Neural cell (in vitro differentiated cells): ENCODE measurements at regions not wholly inside any gene's neighbourhood (a gene's known extent, or its start where the extent isn't known, plus 50 kb on each side); places are given as distances from the start of the nearest gene placed in this dataset.
"Not testable (repeated sequence)": the region's sequence is repeated elsewhere in the genome, so short reads cannot be mapped to it uniquely, and the experiment has no call there.

Experiments
- H2AFZ ChIP-seq: fragments of 200-600, 300-800 bp; sonication (generic), shearing (Covaris generic); 2 replicates; pipeline ENCODE4 v1.6.0; 2014; ENCODE audit warnings: low read depth, mild to moderate bottlenecking, antibody characterized with exemption, low read length, moderate library complexity
- H3F3A ChIP-seq: fragments of 200-600 bp; shearing (Covaris generic); 2 replicates; pipeline ENCODE4 v1.6.1; 2016; ENCODE audit warnings: mild to moderate bottlenecking, moderate library complexity, mixed read lengths, antibody characterized with exemption, low read length; ENCODE audit not compliant: insufficient read depth, poor library complexity, severe bottlenecking
- H3K27ac ChIP-seq: fragments of 200-600, 300-800 bp; sonication (generic), shearing (Covaris generic); 2 replicates; pipeline ENCODE4 v1.5.1; 2014; ENCODE audit warnings: mild to moderate bottlenecking, low read length, moderate library complexity
- H3K27me3 ChIP-seq: fragments of 300-800, 200-600 bp; sonication (generic), shearing (Covaris generic); 2 replicates; pipeline ENCODE4 v1.6.0; 2014; ENCODE audit warnings: mild to moderate bottlenecking, low read depth, low read length, moderate library complexity; ENCODE audit not compliant: insufficient read depth
- H3K36me3 ChIP-seq: fragments of 300-800, 200-600 bp; sonication (generic), shearing (Covaris generic); 2 replicates; pipeline ENCODE4 v1.5.1; 2014; ENCODE audit warnings: mild to moderate bottlenecking, antibody characterized with exemption, low read length, moderate library complexity; ENCODE audit not compliant: insufficient read depth
- H3K4me2 ChIP-seq: fragments of 300-800, 200-600 bp; sonication (generic), shearing (Covaris generic); 2 replicates; pipeline ENCODE4 v1.6.0; 2014; ENCODE audit warnings: mild to moderate bottlenecking, low read length
- H3K4me3 ChIP-seq: fragments of 300-800, 200-600 bp; sonication (generic), shearing (Covaris generic); 2 replicates; pipeline ENCODE4 v1.5.1; 2014; ENCODE audit warnings: mild to moderate bottlenecking, low read length, moderate library complexity
- H3K79me2 ChIP-seq: fragments of 200-600 bp; shearing (Covaris generic); replicated peaks from 2 replicates; pipeline ENCODE4 v1.6.0; 2014; ENCODE audit warnings: mild to moderate bottlenecking, low read length, moderate library complexity; ENCODE audit not compliant: insufficient read depth
- H3K9ac ChIP-seq: fragments of 300-800, 200-600 bp; sonication (generic), shearing (Covaris generic); 2 replicates; pipeline ENCODE4 v1.6.1; 2016; ENCODE audit warnings: mild to moderate bottlenecking, low read length, mixed read lengths
- H3K9me2 ChIP-seq: fragments of 200-600 bp; shearing (Covaris generic); 2 replicates; pipeline ENCODE4 v1.6.1; 2016; ENCODE audit warnings: mild to moderate bottlenecking, low read length, mixed read lengths; ENCODE audit not compliant: insufficient read depth
- H3K9me3 ChIP-seq: fragments of 200-600, 300-800 bp; sonication (generic), shearing (Covaris generic); 2 replicates; pipeline ENCODE4 v1.6.1; 2016; ENCODE audit warnings: mild to moderate bottlenecking, mixed run types, low read length, moderate library complexity, mixed read lengths
- H4K20me1 ChIP-seq: fragments of 200-600 bp; shearing (Covaris generic); 2 replicates; pipeline ENCODE4 v1.6.1; 2016; ENCODE audit warnings: mild to moderate bottlenecking, mixed run types; ENCODE audit not compliant: insufficient read depth
- EP300 ChIP-seq: fragments of 450-650 bp; conservative IDR thresholded peaks from 2 replicates; pipeline ENCODE4 v1.6.1; 2014; ENCODE audit warnings: antibody characterized with exemption, mild to moderate bottlenecking, moderate library complexity; ENCODE audit not compliant: poor library complexity, severe bottlenecking
- EZH2 ChIP-seq: fragments of 200-600, 300-800 bp; shearing (Covaris generic), sonication (generic); IDR thresholded peaks from 2 replicates; pipeline ENCODE4 v1.6.1; 2014; ENCODE audit warnings: antibody characterized with exemption, low read length, borderline replicate concordance, mild to moderate bottlenecking; ENCODE audit not compliant: insufficient read depth, poor library complexity, severe bottlenecking
- MXI1 ChIP-seq: fragments of 450-650 bp; conservative IDR thresholded peaks from 2 replicates; pipeline ENCODE4 v1.6.1; 2014; ENCODE audit warnings: antibody characterized with exemption, mild to moderate bottlenecking; ENCODE audit not compliant: poor library complexity, severe bottlenecking
- POLR2AphosphoS5 ChIP-seq: IDR thresholded peaks from 2 replicates; pipeline ENCODE4 v1.6.1; 2012
- RAD21 ChIP-seq: fragments of 450-650 bp; conservative IDR thresholded peaks from 2 replicates; pipeline ENCODE4 v1.6.1; 2014; ENCODE audit warnings: antibody characterized with exemption, mild to moderate bottlenecking, moderate library complexity
- SMC3 ChIP-seq: fragments of 450-650 bp; conservative IDR thresholded peaks from 2 replicates; pipeline ENCODE4 v1.6.1; 2014; ENCODE audit warnings: antibody characterized with exemption, mild to moderate bottlenecking, moderate library complexity; ENCODE audit not compliant: poor library complexity
- TAF1 ChIP-seq: IDR thresholded peaks from 2 replicates; pipeline ENCODE4 v1.6.1; 2012; ENCODE audit warnings: low read depth
- TF ChIP-seq, protein P1 (sequence below): IDR thresholded peaks from 2 replicates; pipeline ENCODE4 v1.6.1; 2012; ENCODE audit warnings: borderline replicate concordance
- TF ChIP-seq, protein P2 (sequence below): fragments of 450-650 bp; IDR thresholded peaks from 2 replicates; pipeline ENCODE4 v1.5.1; 2014; ENCODE audit warnings: antibody characterized with exemption, mild to moderate bottlenecking, moderate library complexity; ENCODE audit not compliant: poor library complexity, severe bottlenecking

DNA sequence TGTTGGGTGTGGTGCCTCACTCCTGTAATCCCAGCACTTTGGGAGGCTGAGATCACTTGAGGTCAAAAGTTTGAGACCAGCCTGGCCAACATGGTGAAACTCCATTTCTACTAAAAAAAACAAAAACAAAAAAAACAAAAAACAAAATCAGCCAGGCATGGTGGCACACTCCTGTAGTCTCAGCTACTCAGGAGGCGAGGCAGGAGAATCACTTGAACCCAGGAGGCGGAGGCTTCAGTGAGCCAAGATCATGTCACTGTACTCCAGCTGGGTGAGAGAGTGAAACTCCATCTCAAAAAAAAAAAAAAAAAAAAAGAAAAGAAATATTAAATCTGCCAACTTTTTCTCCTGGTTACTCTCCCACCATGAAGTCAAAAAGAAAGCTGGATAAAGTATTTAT, 107.5 kb upstream of the SYNCRIP start:
- H4K20me1 ChIP-seq = not testable (repeated sequence)

DNA sequence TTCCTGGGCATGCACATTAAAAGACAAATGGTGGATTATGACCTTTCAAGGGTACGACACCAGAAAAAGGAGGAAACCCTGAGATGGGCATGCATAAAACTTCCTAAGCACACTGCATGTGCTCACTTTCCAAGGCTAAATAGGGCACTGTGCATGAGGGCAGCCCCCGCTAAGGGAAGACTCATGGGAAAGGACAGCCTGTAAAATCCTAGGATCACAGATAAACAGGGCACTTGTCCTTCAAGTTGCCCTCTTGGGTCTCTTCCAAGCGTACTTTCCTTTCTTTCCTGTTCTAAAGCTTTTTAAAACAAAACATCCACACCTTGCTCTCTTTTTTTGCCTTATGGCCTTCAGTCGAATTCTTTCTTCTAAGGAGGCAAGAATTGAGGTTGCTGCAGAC, 106.5 kb upstream of the SYNCRIP start:
- H2AFZ ChIP-seq = no peak overlapping the region
- H3K9me3 ChIP-seq = no peaks in the 10 kb centered on the region
- H3K4me3 ChIP-seq = no peak overlapping the region
- H3K27me3 ChIP-seq = no peaks in the 10 kb centered on the region
- H3K4me2 ChIP-seq = no peak overlapping the region
- no peak for TF ChIP-seq MXI1
- no peak for TF ChIP-seq EP300
- no peak for TF ChIP-seq RAD21
- TF ChIP-seq, protein P1, sequence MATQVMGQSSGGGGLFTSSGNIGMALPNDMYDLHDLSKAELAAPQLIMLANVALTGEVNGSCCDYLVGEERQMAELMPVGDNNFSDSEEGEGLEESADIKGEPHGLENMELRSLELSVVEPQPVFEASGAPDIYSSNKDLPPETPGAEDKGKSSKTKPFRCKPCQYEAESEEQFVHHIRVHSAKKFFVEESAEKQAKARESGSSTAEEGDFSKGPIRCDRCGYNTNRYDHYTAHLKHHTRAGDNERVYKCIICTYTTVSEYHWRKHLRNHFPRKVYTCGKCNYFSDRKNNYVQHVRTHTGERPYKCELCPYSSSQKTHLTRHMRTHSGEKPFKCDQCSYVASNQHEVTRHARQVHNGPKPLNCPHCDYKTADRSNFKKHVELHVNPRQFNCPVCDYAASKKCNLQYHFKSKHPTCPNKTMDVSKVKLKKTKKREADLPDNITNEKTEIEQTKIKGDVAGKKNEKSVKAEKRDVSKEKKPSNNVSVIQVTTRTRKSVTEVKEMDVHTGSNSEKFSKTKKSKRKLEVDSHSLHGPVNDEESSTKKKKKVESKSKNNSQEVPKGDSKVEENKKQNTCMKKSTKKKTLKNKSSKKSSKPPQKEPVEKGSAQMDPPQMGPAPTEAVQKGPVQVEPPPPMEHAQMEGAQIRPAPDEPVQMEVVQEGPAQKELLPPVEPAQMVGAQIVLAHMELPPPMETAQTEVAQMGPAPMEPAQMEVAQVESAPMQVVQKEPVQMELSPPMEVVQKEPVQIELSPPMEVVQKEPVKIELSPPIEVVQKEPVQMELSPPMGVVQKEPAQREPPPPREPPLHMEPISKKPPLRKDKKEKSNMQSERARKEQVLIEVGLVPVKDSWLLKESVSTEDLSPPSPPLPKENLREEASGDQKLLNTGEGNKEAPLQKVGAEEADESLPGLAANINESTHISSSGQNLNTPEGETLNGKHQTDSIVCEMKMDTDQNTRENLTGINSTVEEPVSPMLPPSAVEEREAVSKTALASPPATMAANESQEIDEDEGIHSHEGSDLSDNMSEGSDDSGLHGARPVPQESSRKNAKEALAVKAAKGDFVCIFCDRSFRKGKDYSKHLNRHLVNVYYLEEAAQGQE = no peak
- TF ChIP-seq, protein P2, sequence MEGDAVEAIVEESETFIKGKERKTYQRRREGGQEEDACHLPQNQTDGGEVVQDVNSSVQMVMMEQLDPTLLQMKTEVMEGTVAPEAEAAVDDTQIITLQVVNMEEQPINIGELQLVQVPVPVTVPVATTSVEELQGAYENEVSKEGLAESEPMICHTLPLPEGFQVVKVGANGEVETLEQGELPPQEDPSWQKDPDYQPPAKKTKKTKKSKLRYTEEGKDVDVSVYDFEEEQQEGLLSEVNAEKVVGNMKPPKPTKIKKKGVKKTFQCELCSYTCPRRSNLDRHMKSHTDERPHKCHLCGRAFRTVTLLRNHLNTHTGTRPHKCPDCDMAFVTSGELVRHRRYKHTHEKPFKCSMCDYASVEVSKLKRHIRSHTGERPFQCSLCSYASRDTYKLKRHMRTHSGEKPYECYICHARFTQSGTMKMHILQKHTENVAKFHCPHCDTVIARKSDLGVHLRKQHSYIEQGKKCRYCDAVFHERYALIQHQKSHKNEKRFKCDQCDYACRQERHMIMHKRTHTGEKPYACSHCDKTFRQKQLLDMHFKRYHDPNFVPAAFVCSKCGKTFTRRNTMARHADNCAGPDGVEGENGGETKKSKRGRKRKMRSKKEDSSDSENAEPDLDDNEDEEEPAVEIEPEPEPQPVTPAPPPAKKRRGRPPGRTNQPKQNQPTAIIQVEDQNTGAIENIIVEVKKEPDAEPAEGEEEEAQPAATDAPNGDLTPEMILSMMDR = no peak
- no peak for TF ChIP-seq EZH2
- H3F3A ChIP-seq = no peaks in the 10 kb centered on the region
- no peaks in the 10 kb centered on the region for H4K20me1 ChIP-seq
- H3K9ac ChIP-seq = no peak overlapping the region
- H3K36me3 ChIP-seq = no peaks in the 10 kb centered on the region
- H3K79me2 ChIP-seq = no peaks in the 10 kb centered on the region
- H3K27ac ChIP-seq = no peak overlapping the region
- no peaks in the 10 kb centered on the region for H3K9me2 ChIP-seq

More for the DNA sequence above, 107.5 kb upstream of the SYNCRIP start:
- H3K4me2 ChIP-seq, H3F3A ChIP-seq, H3K27me3 ChIP-seq, H3K9me3 ChIP-seq, H3K9ac ChIP-seq, H3K4me3 ChIP-seq, H3K36me3 ChIP-seq, H3K27ac ChIP-seq, H3K9me2 ChIP-seq, H3K79me2 ChIP-seq, H2AFZ ChIP-seq: not testable (repeated sequence)

DNA sequence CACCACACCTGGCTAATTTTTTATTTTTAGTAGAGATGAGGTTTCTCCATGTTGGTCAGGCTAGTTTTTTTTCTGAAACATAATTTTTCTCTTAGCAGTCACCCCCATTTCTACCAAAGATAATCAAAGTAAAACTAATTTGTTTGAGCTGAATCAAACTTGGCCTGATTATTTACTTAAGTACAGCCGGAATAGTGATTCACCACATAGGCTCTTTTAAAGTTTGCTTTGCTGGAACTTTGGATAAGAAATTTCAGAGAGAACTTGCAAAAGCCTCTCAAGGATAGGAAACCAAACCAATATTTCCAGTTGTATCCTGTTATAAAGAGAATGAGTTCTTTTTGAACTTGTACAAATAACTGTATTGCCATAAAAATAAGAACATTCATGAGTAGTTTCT, 105.0 kb upstream of the SYNCRIP start:
- Histone ChIP-seq H3K79me2 (no peaks in the 10 kb centered on the region), H3K4me3 (no peak overlapping the region), H4K20me1 (no peaks in the 10 kb centered on the region), H3K27ac (no peak overlapping the region), H3K4me2 (no peak overlapping the region), H3K27me3 (no peaks in the 10 kb centered on the region), H2AFZ (no peak overlapping the region), H3K9me2 (no peaks in the 10 kb centered on the region), H3K9ac (no peak overlapping the region), H3K9me3 (no peaks in the 10 kb centered on the region), H3F3A (no peaks in the 10 kb centered on the region), H3K36me3 (no peaks in the 10 kb centered on the region)
- TF ChIP-seq RAD21 = no peak
- TF ChIP-seq SMC3 = no peak
- TF ChIP-seq, protein P2 = no peak
- TF ChIP-seq EP300 = no peak
- TF ChIP-seq MXI1 = no peak
- no peak for TF ChIP-seq TAF1
- no peak for TF ChIP-seq EZH2
- TF ChIP-seq POLR2AphosphoS5 = no peak
- TF ChIP-seq, protein P1 = no peak
